GM19463 (cell line): ENCODE measurements at regions not wholly inside any gene's neighbourhood (a gene's known extent, or its start where the extent isn't known, plus 50 kb on each side); places are given as distances from the start of the nearest gene placed in this dataset.
"Not testable (repeated sequence)": the region's sequence is repeated elsewhere in the genome, so short reads cannot be mapped to it uniquely, and the experiment has no call there.

ENCODE experiments used
- ATAC-seq: cut with Tn5 transposase; IDR thresholded peaks from one replicate; pipeline ENCODE4 v1.9.1; 2021; ENCODE audit warnings: mild to moderate bottlenecking, moderate library complexity; ENCODE audit not compliant: unreplicated experiment

- no peak for ATAC-seq
Observed at GRCh38 chr7:69062020-69062765, 536.1 kb upstream of the AUTS2 start.

DNA sequence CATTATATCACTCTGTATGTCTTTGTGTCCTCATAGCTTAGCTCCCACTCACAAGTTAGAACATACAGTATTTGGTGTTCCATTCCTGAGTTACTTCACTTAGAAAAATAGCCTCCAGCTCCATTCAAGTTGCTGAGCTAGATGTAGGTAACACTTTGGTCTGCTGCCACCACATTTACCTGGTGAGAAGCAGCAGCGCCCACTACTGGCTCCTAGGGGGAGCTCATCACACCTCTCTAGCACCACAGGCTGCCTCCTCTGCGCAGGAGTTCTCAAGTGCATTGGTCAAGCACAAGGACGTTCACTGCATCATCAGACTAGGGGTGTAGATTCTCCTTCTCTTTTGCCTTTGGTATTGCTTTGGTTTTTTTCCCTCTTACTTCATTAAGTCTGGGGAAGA is 530.9 kb upstream of the AUTS2 start:
- no peak for ATAC-seq

DNA sequence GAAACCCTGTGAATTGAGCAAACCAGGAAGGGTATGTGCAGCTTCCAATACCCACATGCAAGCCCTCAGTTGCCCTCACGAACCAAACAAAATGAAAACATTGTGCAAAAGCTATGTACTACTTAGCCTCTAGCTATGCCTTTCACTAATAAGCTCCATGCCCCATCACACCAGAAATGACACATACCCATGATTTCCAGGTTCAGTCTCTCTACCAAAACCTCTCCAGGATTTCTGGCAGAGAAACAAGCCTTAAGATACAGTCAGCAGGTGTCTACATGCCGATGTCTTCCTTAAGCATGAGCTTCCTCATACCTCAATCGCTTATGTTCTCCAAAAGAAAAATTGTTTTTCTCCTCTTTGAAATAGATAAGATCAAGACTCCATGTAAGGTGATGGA is 527.8 kb upstream of the AUTS2 start:
- ATAC-seq: no peak

GRCh38 chr7:69076566-69076965 is 521.7 kb upstream of the AUTS2 start:
- no peak for ATAC-seq

DNA sequence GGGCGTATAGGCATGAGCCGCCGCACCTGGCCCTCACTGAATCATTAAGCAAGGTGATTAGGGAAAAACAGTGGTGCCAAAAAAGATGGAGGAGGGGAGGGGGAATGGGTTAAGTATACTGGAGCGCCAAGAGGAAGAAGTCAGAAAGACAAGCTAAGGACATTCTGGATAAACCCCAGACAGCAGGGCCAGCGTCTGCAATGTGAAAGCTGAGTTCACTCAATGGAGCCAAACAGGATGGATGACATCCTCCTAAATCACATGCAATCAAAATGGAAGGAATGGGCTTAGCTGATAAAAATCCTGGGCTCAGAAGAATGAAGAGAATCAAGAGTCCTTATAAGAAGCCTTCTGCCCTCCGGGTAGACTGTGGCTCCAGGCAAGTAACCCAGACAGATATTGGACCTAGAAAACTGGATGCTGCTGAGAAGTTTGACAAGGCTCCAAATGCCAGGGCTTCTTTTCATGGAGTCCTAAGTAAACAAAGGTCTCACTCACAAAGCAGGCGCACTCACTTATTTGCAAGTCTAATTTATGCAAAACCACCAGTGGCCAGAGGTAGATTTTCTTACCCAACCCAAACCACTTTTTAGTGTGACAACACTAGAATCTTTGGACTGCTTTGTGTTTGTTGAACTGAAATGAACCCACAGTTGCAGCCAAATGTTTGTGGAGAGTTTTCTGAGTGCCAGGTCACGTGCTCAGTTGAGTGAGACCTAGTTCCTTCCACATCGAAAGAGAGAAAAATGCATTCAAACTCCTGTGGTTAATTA is 519.1 kb upstream of the AUTS2 start:
- no peak for ATAC-seq

GRCh38 chr7:69087281-69087680 is 511.0 kb upstream of the AUTS2 start:
- not testable (repeated sequence) for ATAC-seq

- ATAC-seq: no peak
Observed at GRCh38 chr7:69088185-69088584, 510.1 kb upstream of the AUTS2 start.

- ATAC-seq: no peak
Observed at GRCh38 chr7:69090936-69091335, 507.3 kb upstream of the AUTS2 start.

- no peak for ATAC-seq
Observed at GRCh38 chr7:69091521-69091920, 506.8 kb upstream of the AUTS2 start.

GRCh38 chr7:69095127-69095526 is 503.1 kb upstream of the AUTS2 start:
- ATAC-seq: no peak

DNA sequence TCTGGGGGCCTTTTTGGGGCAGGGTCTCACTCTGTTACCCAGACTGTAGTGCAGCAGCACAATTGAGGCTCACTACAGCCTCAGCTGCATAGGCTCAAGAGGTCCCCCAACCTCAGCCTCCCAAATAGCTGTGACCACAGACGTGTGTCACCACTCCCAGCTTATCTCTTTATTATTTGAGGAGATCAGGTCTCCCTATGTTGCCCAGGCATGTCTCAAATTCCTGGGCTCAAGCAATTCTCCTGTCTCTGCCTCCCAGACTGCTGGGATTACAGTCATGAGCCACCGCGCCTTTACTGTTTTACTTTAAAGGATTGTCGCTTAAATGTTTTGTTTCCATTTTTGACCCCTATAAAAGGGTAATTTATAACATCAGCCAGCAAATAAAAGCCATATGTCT is 502.6 kb upstream of the AUTS2 start:
- no peak for ATAC-seq

GRCh38 chr7:69104023-69104422 is 494.3 kb upstream of the AUTS2 start:
- no peak for ATAC-seq

- ATAC-seq: no peak
Observed at GRCh38 chr7:69105092-69105491, 493.2 kb upstream of the AUTS2 start.

DNA sequence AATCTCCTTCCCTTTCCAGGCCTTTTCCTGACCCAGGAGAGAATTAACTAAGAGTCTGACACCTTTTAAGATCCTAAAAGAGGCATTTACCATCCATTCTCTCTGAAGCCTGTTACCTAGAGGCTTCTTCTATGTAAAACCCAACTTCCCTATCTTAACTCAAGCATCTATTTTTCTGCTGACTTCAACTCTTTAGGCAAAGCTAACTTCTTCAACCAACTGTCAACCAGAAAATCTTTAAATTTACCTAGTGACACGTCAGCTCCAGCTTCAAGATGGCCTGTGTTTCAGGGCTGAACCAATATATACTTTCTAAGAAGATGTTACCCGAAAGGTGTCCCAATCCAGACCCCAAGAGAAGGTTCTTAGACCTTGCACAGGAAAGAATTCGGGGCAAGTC is 492.3 kb upstream of the AUTS2 start:
- ATAC-seq: no peak

DNA sequence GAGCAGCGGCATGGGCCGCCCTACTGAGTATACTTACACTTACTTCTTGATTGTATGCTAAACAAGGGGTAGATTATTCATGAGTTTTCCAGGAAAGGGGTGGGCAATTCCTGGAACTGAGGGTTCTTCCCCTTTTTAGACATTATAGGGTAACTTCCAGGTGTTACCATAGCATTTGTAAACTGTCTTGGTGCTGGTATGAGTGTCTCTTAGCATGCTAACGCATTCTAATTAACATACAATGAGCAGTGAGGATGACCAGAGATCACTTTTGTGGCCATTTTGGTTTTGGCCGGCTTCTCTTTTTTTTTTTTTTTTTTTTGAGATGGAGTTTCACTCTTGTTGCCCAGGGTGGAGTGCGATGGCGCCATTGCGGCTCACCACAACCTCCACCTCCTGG is 491.8 kb upstream of the AUTS2 start:
- ATAC-seq: not testable (repeated sequence)

GRCh38 chr7:69106946-69107345 is 491.3 kb upstream of the AUTS2 start:
- ATAC-seq: not testable (repeated sequence)

- ATAC-seq: no peak
Observed at GRCh38 chr7:69108097-69108496, 490.2 kb upstream of the AUTS2 start.

GRCh38 chr7:69109246-69109645 is 489.0 kb upstream of the AUTS2 start:
- no peak for ATAC-seq

GRCh38 chr7:69109879-69110278 is 488.4 kb upstream of the AUTS2 start:
- no peak for ATAC-seq

GRCh38 chr7:69110450-69111050 is 487.7 kb upstream of the AUTS2 start:
- ATAC-seq: no peak

DNA sequence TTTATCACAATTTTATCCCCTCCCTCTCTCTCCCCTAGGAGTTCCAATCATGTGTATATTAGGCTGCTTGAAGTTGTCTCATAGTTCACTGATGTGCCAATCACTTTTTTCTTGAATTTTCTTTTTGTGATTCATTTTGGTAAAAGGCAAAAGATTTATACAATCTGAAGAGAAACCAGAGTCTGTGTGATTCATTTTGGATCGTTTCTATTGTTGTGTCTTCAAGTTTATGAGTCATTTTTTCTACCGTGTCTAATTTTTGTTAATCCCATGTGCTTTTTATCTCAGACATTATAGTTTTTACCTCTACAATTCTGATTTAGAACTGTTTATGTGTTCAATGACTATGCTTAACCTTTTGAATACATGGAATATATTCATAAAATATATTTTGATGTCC is 483.9 kb upstream of the AUTS2 start:
- ATAC-seq: no peak

GRCh38 chr7:69115788-69116187 is 482.5 kb upstream of the AUTS2 start:
- no peak for ATAC-seq
